ENCODE measurements at regions not wholly inside any gene's neighbourhood (a gene's known extent, or its start where the extent isn't known, plus 50 kb on each side); places are given as distances from the start of the nearest gene placed in this dataset.

DNA sequence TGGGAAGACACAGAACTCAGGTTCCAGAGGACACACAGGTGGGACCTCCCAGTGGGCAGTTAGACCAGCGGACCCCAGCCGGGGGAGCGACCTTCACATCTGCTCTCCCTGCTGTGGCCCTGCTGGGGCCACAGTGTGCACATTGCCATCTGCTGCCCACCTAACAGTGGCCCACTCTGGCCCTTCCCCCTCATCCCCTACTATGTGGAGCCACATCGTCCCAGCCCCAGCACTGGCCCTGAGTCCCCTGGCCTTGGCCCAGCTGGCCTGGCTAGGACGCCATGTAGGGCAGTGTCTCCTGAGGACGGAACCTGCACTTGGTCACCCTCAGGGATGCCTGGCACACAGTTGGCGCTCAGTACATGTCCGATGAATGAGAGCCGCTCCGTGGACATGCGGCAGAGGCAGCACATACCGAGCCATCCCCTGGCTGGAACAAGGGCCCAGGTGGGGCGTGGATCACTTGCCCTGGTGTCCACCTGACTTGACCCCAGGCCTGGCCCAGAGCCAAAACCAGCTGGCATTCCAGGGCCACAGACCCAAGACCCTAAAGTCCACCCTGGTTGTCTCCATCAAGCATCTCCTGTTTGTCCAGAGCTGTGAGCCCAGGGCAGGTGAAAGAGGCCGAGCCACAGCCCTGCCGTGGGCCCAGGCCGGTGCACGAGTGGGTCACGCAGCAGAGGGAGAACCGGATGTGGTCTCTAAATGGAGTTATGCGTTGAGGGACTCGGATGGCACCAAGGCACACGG is 93.1 kb upstream of the FGF3 start:
- DNase-seq (ENCODE audit: extremely low spot score), result no peak
- TF ChIP-seq, protein P1, sequence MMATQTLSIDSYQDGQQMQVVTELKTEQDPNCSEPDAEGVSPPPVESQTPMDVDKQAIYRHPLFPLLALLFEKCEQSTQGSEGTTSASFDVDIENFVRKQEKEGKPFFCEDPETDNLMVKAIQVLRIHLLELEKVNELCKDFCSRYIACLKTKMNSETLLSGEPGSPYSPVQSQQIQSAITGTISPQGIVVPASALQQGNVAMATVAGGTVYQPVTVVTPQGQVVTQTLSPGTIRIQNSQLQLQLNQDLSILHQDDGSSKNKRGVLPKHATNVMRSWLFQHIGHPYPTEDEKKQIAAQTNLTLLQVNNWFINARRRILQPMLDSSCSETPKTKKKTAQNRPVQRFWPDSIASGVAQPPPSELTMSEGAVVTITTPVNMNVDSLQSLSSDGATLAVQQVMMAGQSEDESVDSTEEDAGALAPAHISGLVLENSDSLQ (IDR thresholded peaks at IDR 0.05), result no peak
- TF ChIP-seq LEF1 (IDR thresholded peaks at IDR 0.05; ENCODE audit: borderline replicate concordance), result no peak
- TF ChIP-seq HDGF (IDR thresholded peaks at IDR 0.05; ENCODE audit: borderline replicate concordance), result no peak
- TF ChIP-seq CTBP1 (IDR thresholded peaks at IDR 0.05; ENCODE audit: borderline replicate concordance), result no peak
- no peak for TF ChIP-seq L3MBTL2 (conservative IDR thresholded peaks at IDR 0.05)
- no peak for TF ChIP-seq SUZ12 (IDR thresholded peaks at IDR 0.05)
- TF ChIP-seq FOXA1 (IDR thresholded peaks at IDR 0.05), result no peak
- no peak for TF ChIP-seq TARDBP (IDR thresholded peaks at IDR 0.05)
- TF ChIP-seq ELF4 (IDR thresholded peaks at IDR 0.05), result no peak
- no peak for TF ChIP-seq ZNF384 (IDR thresholded peaks at IDR 0.05)
- TF ChIP-seq BHLHE40 (IDR thresholded peaks at IDR 0.05; ENCODE audit: borderline replicate concordance), result no peak
- no peak for TF ChIP-seq FOXM1 (IDR thresholded peaks at IDR 0.05; ENCODE audit: borderline replicate concordance)
- TF ChIP-seq FOXK2 (IDR thresholded peaks at IDR 0.05), result no peak
- TF ChIP-seq ARNT (IDR thresholded peaks at IDR 0.05), result no peak
- no peak for TF ChIP-seq SP1 (IDR thresholded peaks at IDR 0.05)
- no peak for TF ChIP-seq NFRKB (IDR thresholded peaks at IDR 0.05)
- POLR2A ChIA-PET, result no interaction called here
- CTCF ChIA-PET, result no interaction called here

DNA sequence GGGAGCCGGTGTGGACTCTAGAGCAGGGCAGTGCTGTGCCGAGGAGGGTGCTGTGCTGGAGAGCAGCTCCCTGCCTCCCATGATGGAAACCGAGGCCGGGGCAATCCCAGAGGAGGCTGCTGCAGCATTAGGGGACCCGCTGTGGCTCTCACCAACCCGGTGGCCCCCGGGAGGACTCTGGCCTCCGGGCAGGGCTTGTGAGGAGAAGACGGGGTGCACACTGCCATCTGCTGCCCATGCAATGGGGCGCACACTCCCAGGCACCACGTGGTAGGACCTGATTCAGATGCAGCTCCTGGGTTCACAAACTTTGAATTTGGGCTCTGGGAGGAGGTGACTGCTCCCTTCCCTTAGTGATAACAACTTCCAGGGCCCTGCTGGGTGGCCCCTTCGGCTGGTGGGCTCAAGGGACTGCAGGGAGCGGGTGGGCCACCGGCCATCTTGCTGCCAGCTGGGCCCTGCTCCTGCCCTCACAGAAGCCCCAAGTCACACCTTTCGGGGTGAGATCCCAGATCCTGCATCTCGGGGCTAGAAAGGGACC is 93.8 kb upstream of the FGF3 start:
- ChIA-PET CTCF (no interaction called here), POLR2A (no interaction called here)
- DNase-seq (ENCODE audit: extremely low spot score), result no peak
- no peak for TF ChIP-seq HDGF (IDR thresholded peaks at IDR 0.05; ENCODE audit: borderline replicate concordance)
- TF ChIP-seq, protein P1 (IDR thresholded peaks at IDR 0.05), result no peak
- TF ChIP-seq SP1 (IDR thresholded peaks at IDR 0.05), result no peak
- TF ChIP-seq NFRKB (IDR thresholded peaks at IDR 0.05), result no peak
- TF ChIP-seq ARNT (IDR thresholded peaks at IDR 0.05), result no peak
- no peak for TF ChIP-seq SUZ12 (IDR thresholded peaks at IDR 0.05)
- no peak for TF ChIP-seq FOXM1 (IDR thresholded peaks at IDR 0.05; ENCODE audit: borderline replicate concordance)
- TF ChIP-seq ELF4 (IDR thresholded peaks at IDR 0.05), result no peak
- no peak for TF ChIP-seq LEF1 (IDR thresholded peaks at IDR 0.05; ENCODE audit: borderline replicate concordance)
- TF ChIP-seq FOXA1 (IDR thresholded peaks at IDR 0.05), result no peak
- no peak for TF ChIP-seq L3MBTL2 (conservative IDR thresholded peaks at IDR 0.05)
- TF ChIP-seq FOXK2 (IDR thresholded peaks at IDR 0.05), result no peak
- no peak for TF ChIP-seq BHLHE40 (IDR thresholded peaks at IDR 0.05; ENCODE audit: borderline replicate concordance)
- no peak for TF ChIP-seq TARDBP (IDR thresholded peaks at IDR 0.05)
- no peak for TF ChIP-seq CTBP1 (IDR thresholded peaks at IDR 0.05; ENCODE audit: borderline replicate concordance)

DNA sequence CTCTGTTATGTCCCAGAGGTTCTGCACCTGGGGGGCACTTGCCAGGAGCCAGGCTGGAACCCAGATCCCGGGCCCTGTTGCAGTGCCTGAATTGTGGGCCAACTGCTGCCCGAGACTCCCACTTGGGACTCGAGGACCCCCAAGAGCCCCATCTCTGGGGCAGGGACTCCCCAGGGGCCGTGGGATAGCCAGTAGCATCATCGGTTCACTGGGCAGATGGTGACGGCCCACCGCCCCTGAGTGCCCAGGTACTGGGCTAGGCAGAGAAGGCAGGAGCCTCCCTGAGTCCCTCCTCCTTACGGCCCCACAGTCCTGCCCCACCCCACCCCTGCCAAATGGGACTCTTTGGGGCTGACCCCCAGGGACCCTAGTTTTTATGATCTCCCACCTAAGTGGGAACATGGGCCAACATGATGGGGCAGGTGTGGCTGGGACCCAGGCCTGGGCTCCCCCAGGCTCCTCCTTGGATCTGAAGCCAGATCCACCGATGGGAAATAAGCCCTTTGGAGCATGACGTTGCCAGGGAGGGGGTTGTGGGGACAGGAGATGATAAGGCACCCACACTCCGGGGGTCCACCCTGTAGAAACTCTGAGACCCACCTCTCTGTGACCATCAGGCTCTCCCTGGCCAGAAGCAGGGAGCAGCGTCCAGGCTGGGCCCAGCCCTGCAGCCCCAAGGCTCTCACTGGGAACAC is 94.5 kb upstream of the FGF3 start:
- CTCF ChIA-PET, result no interaction called here
- POLR2A ChIA-PET, result no interaction called here
- no peak for DNase-seq (ENCODE audit: extremely low spot score)
- no peak for TF ChIP-seq FOXA1 (IDR thresholded peaks at IDR 0.05)
- TF ChIP-seq, protein P1 (IDR thresholded peaks at IDR 0.05), result no peak
- TF ChIP-seq SP1 (IDR thresholded peaks at IDR 0.05), result no peak

DNA sequence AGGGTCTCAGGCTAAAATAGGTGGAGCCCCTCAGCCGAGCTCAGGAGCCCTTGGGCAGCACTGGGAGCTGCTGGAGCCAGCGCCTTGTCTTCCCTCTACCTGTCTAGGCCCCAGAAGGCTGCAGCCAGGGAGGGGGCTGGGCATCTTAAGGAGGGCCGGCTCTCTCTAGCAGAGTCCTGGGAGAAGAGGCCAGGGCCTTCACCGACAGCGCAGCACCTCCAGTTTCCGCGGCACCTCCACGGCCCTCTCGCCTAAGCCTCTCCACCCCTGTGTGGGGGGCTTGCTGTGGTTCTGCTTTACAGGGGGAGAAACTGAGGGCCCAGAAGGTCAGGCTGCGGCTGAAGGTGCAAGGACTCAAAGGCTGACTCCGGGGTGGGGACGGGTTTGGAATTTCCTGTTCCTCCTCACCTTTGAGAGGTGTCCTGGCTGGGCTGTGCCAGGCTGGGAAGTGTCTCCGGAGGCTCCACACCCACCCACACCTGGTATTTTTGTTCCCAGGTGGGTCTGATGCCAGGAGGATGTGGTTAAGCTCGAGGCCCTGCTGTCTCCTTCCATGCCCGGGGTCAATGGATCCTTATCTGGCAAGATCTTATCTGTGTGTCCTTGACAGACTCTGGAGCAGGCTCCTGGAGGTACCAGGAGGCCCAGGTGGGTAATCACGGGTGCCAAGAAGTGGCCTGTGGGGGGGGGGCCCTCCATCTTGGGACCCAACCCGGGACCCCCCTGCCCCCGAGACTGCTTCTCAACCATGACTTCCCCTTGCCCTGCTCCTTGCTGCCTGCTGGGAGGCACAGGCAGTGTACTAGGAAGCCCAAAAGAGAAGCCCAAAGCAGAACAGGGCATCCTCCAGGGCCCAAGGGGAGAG is 95.3 kb upstream of the FGF3 start:
- POLR2A ChIA-PET, result no interaction called here
- no peak for DNase-seq (ENCODE audit: extremely low spot score)
- CTCF ChIA-PET, result interaction anchor here (0.6 to 1.1 kb wide), 5 partner anchors 9 to 253 kb away, joined by 3 to 4 read pairs (median 3); no protein-coding TSS in a partner anchor
- TF ChIP-seq ARNT (IDR thresholded peaks at IDR 0.05), result no peak
- TF ChIP-seq ELF4 (IDR thresholded peaks at IDR 0.05), result no peak
- no peak for TF ChIP-seq NFRKB (IDR thresholded peaks at IDR 0.05)
- no peak for TF ChIP-seq L3MBTL2 (conservative IDR thresholded peaks at IDR 0.05)
- no peak for TF ChIP-seq ZNF384 (IDR thresholded peaks at IDR 0.05)
- TF ChIP-seq BHLHE40 (IDR thresholded peaks at IDR 0.05; ENCODE audit: borderline replicate concordance), result no peak
- TF ChIP-seq, protein P1 (IDR thresholded peaks at IDR 0.05), result no peak
- TF ChIP-seq FOXA1 (IDR thresholded peaks at IDR 0.05), result no peak
- TF ChIP-seq SUZ12 (IDR thresholded peaks at IDR 0.05), result no peak
- no peak for TF ChIP-seq FOXK2 (IDR thresholded peaks at IDR 0.05)
- TF ChIP-seq LEF1 (IDR thresholded peaks at IDR 0.05; ENCODE audit: borderline replicate concordance), result no peak

DNA sequence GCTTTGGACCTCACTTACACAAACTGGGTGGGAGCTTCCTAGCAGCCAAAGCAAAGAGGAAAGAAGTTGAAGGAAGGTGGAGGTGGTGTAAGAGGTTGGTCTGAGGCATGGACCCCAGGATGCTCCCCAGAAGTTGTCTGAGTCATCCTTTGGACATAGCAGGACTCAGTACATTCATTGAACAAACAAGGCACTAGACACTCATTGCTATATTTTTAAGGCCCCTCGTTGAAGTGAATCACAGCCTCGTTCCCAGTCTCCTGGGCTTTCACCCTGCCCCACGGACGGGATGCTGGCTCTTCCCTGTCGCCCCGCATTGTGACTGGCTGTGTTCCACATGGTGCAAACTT is 95.9 kb upstream of the FGF3 start:
- POLR2A ChIA-PET, result no interaction called here
- TF ChIP-seq BHLHE40 (IDR thresholded peaks at IDR 0.05; ENCODE audit: borderline replicate concordance), result no peak
- no peak for TF ChIP-seq FOXK2 (IDR thresholded peaks at IDR 0.05)
- no peak for TF ChIP-seq FOXM1 (IDR thresholded peaks at IDR 0.05; ENCODE audit: borderline replicate concordance)
- TF ChIP-seq, protein P1 (IDR thresholded peaks at IDR 0.05), result no peak
- no peak for TF ChIP-seq HDGF (IDR thresholded peaks at IDR 0.05; ENCODE audit: borderline replicate concordance)
- no peak for TF ChIP-seq LEF1 (IDR thresholded peaks at IDR 0.05; ENCODE audit: borderline replicate concordance)
- no peak for TF ChIP-seq ARNT (IDR thresholded peaks at IDR 0.05)
- no peak for TF ChIP-seq TARDBP (IDR thresholded peaks at IDR 0.05)
- no peak for TF ChIP-seq CTBP1 (IDR thresholded peaks at IDR 0.05; ENCODE audit: borderline replicate concordance)
- TF ChIP-seq SP1 (IDR thresholded peaks at IDR 0.05), result no peak
- TF ChIP-seq ZNF384 (IDR thresholded peaks at IDR 0.05), result no peak
- CTCF ChIA-PET, result interaction anchor here (0.6 to 1.1 kb wide), 5 partner anchors 9 to 252 kb away, joined by 3 to 4 read pairs (median 3); no protein-coding TSS in a partner anchor
- DNase-seq (ENCODE audit: extremely low spot score), result no peak
